ENCODE measurements at regions not wholly inside any gene's neighbourhood (a gene's known extent, or its start where the extent isn't known, plus 50 kb on each side); places are given as distances from the start of the nearest gene placed in this dataset.

GRCh38 chr2:107267086-107267485 is 381.1 kb upstream of the ST6GAL2 start:
- Histone ChIP-seq H3K9ac (ENCODE audit: low read length) (no peak overlapping the region), H3K27ac (ENCODE audit: low read length) (no peak overlapping the region), H3K9me3 (ENCODE audit: low read length) (no peaks in the 10 kb centered on the region), H3K9me2 (ENCODE audit: insufficient read depth, low read length) (no peaks in the 10 kb centered on the region), H2AFZ (ENCODE audit: low read depth, low read length) (no peak overlapping the region), H3K4me2 (ENCODE audit: low read length) (no peak overlapping the region), H3F3A (ENCODE audit: insufficient read depth, low read length, poor library complexity, severe bottlenecking) (no peaks in the 10 kb centered on the region), H3K27me3 (ENCODE audit: insufficient read depth, low read depth, low read length) (no peaks in the 10 kb centered on the region), H3K36me3 (ENCODE audit: insufficient read depth, low read length) (no peaks in the 10 kb centered on the region), H3K79me2 (replicated peaks; ENCODE audit: insufficient read depth, low read length) (no peaks in the 10 kb centered on the region), H3K4me3 (ENCODE audit: low read length) (no peak overlapping the region), H4K20me1 (ENCODE audit: insufficient read depth) (no peaks in the 10 kb centered on the region)
- no peak for TF ChIP-seq TAF1 (IDR thresholded peaks at IDR 0.05; ENCODE audit: low read depth)
- TF ChIP-seq, protein P1, sequence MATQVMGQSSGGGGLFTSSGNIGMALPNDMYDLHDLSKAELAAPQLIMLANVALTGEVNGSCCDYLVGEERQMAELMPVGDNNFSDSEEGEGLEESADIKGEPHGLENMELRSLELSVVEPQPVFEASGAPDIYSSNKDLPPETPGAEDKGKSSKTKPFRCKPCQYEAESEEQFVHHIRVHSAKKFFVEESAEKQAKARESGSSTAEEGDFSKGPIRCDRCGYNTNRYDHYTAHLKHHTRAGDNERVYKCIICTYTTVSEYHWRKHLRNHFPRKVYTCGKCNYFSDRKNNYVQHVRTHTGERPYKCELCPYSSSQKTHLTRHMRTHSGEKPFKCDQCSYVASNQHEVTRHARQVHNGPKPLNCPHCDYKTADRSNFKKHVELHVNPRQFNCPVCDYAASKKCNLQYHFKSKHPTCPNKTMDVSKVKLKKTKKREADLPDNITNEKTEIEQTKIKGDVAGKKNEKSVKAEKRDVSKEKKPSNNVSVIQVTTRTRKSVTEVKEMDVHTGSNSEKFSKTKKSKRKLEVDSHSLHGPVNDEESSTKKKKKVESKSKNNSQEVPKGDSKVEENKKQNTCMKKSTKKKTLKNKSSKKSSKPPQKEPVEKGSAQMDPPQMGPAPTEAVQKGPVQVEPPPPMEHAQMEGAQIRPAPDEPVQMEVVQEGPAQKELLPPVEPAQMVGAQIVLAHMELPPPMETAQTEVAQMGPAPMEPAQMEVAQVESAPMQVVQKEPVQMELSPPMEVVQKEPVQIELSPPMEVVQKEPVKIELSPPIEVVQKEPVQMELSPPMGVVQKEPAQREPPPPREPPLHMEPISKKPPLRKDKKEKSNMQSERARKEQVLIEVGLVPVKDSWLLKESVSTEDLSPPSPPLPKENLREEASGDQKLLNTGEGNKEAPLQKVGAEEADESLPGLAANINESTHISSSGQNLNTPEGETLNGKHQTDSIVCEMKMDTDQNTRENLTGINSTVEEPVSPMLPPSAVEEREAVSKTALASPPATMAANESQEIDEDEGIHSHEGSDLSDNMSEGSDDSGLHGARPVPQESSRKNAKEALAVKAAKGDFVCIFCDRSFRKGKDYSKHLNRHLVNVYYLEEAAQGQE (IDR thresholded peaks at IDR 0.05; ENCODE audit: borderline replicate concordance): no peak
- TF ChIP-seq SMC3 (conservative IDR thresholded peaks at IDR 0.05; ENCODE audit: poor library complexity): no peak
- TF ChIP-seq, protein P2, sequence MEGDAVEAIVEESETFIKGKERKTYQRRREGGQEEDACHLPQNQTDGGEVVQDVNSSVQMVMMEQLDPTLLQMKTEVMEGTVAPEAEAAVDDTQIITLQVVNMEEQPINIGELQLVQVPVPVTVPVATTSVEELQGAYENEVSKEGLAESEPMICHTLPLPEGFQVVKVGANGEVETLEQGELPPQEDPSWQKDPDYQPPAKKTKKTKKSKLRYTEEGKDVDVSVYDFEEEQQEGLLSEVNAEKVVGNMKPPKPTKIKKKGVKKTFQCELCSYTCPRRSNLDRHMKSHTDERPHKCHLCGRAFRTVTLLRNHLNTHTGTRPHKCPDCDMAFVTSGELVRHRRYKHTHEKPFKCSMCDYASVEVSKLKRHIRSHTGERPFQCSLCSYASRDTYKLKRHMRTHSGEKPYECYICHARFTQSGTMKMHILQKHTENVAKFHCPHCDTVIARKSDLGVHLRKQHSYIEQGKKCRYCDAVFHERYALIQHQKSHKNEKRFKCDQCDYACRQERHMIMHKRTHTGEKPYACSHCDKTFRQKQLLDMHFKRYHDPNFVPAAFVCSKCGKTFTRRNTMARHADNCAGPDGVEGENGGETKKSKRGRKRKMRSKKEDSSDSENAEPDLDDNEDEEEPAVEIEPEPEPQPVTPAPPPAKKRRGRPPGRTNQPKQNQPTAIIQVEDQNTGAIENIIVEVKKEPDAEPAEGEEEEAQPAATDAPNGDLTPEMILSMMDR (IDR thresholded peaks at IDR 0.05; ENCODE audit: poor library complexity, severe bottlenecking): no peak
- no peak for TF ChIP-seq RAD21 (conservative IDR thresholded peaks at IDR 0.05)
- TF ChIP-seq EZH2 (IDR thresholded peaks at IDR 0.05; ENCODE audit: borderline replicate concordance, insufficient read depth, low read length, poor library complexity, severe bottlenecking): no peak
- no peak for TF ChIP-seq POLR2AphosphoS5 (IDR thresholded peaks at IDR 0.05)
- TF ChIP-seq MXI1 (conservative IDR thresholded peaks at IDR 0.05; ENCODE audit: poor library complexity, severe bottlenecking): no peak
- TF ChIP-seq EP300 (conservative IDR thresholded peaks at IDR 0.05; ENCODE audit: poor library complexity, severe bottlenecking): no peak

DNA sequence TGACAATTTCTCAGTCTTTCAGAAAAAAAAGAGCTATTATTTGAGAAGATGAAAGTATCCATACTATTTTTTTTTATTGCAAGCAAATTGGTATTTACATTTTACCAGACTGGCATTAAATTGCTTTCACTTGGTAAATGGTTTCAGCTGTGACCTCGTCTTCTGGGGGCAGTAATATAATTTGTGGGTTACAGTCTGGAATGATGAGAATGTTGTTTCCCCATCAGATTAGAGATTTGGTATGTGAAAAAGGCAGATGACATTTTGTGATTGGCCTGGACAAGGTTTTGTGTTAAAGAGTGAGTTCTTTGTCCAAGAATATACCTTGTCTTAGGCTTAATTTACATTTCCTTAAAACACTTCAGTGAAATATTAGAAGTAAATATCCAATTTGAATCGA is 390.1 kb upstream of the ST6GAL2 start:
- H2AFZ ChIP-seq (ENCODE audit: low read depth, low read length): no peak overlapping the region
- H4K20me1 ChIP-seq (ENCODE audit: insufficient read depth): no peaks in the 10 kb centered on the region
- H3K4me3 ChIP-seq (ENCODE audit: low read length): no peak overlapping the region
- H3K36me3 ChIP-seq (ENCODE audit: insufficient read depth, low read length): no peaks in the 10 kb centered on the region
- TF ChIP-seq, protein P1 (IDR thresholded peaks at IDR 0.05; ENCODE audit: borderline replicate concordance): no peak
- TF ChIP-seq RAD21 (conservative IDR thresholded peaks at IDR 0.05) (no peak), SMC3 (conservative IDR thresholded peaks at IDR 0.05; ENCODE audit: poor library complexity) (no peak), POLR2AphosphoS5 (IDR thresholded peaks at IDR 0.05) (no peak), MXI1 (conservative IDR thresholded peaks at IDR 0.05; ENCODE audit: poor library complexity, severe bottlenecking) (no peak), EP300 (conservative IDR thresholded peaks at IDR 0.05; ENCODE audit: poor library complexity, severe bottlenecking) (no peak), EZH2 (IDR thresholded peaks at IDR 0.05; ENCODE audit: borderline replicate concordance, insufficient read depth, low read length, poor library complexity, severe bottlenecking) (no peak), TAF1 (IDR thresholded peaks at IDR 0.05; ENCODE audit: low read depth) (no peak)
- TF ChIP-seq, protein P2 (IDR thresholded peaks at IDR 0.05; ENCODE audit: poor library complexity, severe bottlenecking): no peak
- H3K4me2 ChIP-seq (ENCODE audit: low read length): no peak overlapping the region
- no peaks in the 10 kb centered on the region for H3K27me3 ChIP-seq (ENCODE audit: insufficient read depth, low read depth, low read length)
- no peaks in the 10 kb centered on the region for H3K79me2 ChIP-seq (replicated peaks; ENCODE audit: insufficient read depth, low read length)
- H3K9me3 ChIP-seq (ENCODE audit: low read length): no peaks in the 10 kb centered on the region
- H3K9me2 ChIP-seq (ENCODE audit: insufficient read depth, low read length): no peaks in the 10 kb centered on the region
- no peaks in the 10 kb centered on the region for H3F3A ChIP-seq (ENCODE audit: insufficient read depth, low read length, poor library complexity, severe bottlenecking)
- no peak overlapping the region for H3K27ac ChIP-seq (ENCODE audit: low read length)
- H3K9ac ChIP-seq (ENCODE audit: low read length): no peak overlapping the region
